Testis (tissue), 2 donors: ENCODE measurements at regions not wholly inside any gene's neighbourhood (a gene's known extent, or its start where the extent isn't known, plus 50 kb on each side); places are given as distances from the start of the nearest gene placed in this dataset.

Experiments used
- DNase-seq: peaks from one replicate; pipeline ENCODE4 v3.0.0-alpha.2; 2019
- H3K27ac ChIP-seq, 2 donors: fragments of 200-600 bp; sonication (generic); one replicate each; pipeline ENCODE4 v1.5.1; 2019
- H3K27me3 ChIP-seq: fragments of 200-600 bp; sonication (generic); one replicate; pipeline ENCODE4 v1.5.1; 2019
- H3K36me3 ChIP-seq: fragments of 200-600 bp; sonication (generic); one replicate; pipeline ENCODE4 v1.5.1; 2017; ENCODE audit warnings: low read depth; ENCODE audit errors: missing control alignments
- H3K4me1 ChIP-seq: fragments of 200-600 bp; sonication (generic); one replicate; pipeline ENCODE4 v1.5.1; 2019
- H3K4me3 ChIP-seq, 2 donors: fragments of 200-600 bp; sonication (generic); one replicate each; pipeline ENCODE4 v1.5.1; 2017 to 2019
- H3K9me3 ChIP-seq: fragments of 200-600 bp; sonication (generic); one replicate; pipeline ENCODE4 v1.5.1; 2017
- CTCF ChIP-seq, 3 experiments: fragments of 450-650 bp in 2 of 3; fragments of 200-600 bp in 1 of 3; sonication (generic) in 1 of 3; IDR thresholded peaks; one replicate each; pipeline ENCODE4 v1.5.1; 2016 to 2019; ENCODE audit warnings: antibody characterized with exemption in 3 of 3, mild to moderate bottlenecking in 2 of 3, moderate library complexity in 1 of 3
- POLR2A ChIP-seq: fragments of 450-650 bp; IDR thresholded peaks from one replicate; pipeline ENCODE4 v1.6.1; 2017; ENCODE audit warnings: antibody characterized with exemption, mild to moderate bottlenecking, moderate library complexity
- WGBS, 2 donors: methylation state at CpG; one replicate each; pipeline ENCODE4 v1.1.5; 2018; 5-methylcytosine and 5-hydroxymethylcytosine counted together
- intact Hi-C: fragments of 100-400 bp; cut with DNase I; formaldehyde crosslinking; loops from one replicate; pipeline ENCODE4 v1.15.1; 2023; ENCODE audit warnings: low total_unique reads

- WGBS, 2 donors: 32% methylated on average over 3 of the region's 3 CpGs
- H3K27me3 ChIP-seq: no peaks in the 10 kb centered on the region
- H3K36me3 ChIP-seq: no peaks in the 10 kb centered on the region
- no peak overlapping the region for H3K27ac ChIP-seq
- TF ChIP-seq POLR2A (no peak), CTCF (IDR thresholded peaks at IDR 0.05) (no peak)
- H3K4me1 ChIP-seq: no peaks in the 10 kb centered on the region
- intact Hi-C loops: no loop called here
- DNase-seq: no peak
- no peak overlapping the region for H3K4me3 ChIP-seq
- H3K9me3 ChIP-seq: no peaks in the 10 kb centered on the region
Measured at GRCh38 chr5:163033656-163034055, 403.7 kb upstream of the CCNG1 start.

- WGBS, 2 donors: 100% methylated on average over 1 of the region's 1 CpG; no CpG with 5 or more reads in 1 of the 2 donors
- Histone ChIP-seq H3K4me3 (no peak overlapping the region), H3K9me3 (no peaks in the 10 kb centered on the region), H3K27me3 (no peaks in the 10 kb centered on the region), H3K27ac (no peak overlapping the region), H3K4me1 (no peaks in the 10 kb centered on the region), H3K36me3 (no peaks in the 10 kb centered on the region)
- no peak for DNase-seq
- intact Hi-C loops: no loop called here
- TF ChIP-seq POLR2A (no peak), CTCF (IDR thresholded peaks at IDR 0.05) (no peak)
Measured at GRCh38 chr5:163041254-163041653, 396.1 kb upstream of the CCNG1 start.

DNA sequence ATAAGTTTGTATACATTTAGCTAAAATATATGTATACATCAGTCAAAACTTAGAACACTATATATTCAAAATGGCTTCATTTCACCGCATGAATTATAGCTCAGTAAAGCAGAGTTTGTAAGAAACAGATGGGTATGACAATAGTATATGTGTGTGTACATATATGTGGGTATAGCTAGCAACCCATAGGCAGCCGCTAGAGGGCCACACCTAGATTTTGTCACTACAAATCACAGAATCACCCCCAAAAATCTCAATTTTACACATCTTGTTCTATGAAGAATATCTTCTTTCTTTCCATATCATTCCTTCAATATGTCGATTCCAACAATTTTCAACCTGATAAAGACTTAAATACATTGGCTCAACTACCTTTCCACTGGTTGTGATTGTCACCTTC, 357.8 kb upstream of the CCNG1 start:
- Histone ChIP-seq H3K4me1 (no peaks in the 10 kb centered on the region), H3K36me3 (no peaks in the 10 kb centered on the region), H3K9me3 (no peaks in the 10 kb centered on the region), H3K4me3 (no peak overlapping the region), H3K27ac (no peak overlapping the region), H3K27me3 (no peaks in the 10 kb centered on the region)
- whole genome bisulfite sequencing, 2 donors: 69 to 76% methylated on average over 3 of the region's 3 CpGs
- intact Hi-C loops: no loop called here
- DNase-seq: no peak
- no peak for TF ChIP-seq CTCF (IDR thresholded peaks at IDR 0.05)
- no peak for TF ChIP-seq POLR2A

DNA sequence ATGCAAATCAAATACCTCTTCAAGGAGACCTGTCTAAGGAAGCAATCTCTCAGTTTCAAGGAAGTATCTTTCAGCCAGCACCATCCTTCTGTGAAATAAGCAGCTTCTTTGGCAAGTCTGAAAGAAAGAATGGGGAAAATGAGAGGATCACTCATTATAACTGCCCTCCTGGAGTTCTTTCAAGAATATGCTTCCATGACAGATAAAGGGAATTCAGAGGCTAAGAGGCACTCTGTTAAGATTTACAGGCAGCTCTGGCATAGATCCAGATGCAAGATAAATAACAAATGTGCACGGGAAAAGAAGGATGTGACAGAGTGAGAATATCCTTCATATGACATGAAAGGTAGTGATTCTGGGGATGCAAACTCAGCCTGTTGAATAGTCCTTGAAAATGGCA, 348.2 kb upstream of the CCNG1 start:
- WGBS, 2 donors: 28 to 33% methylated on average over 1 of the region's 1 CpG
- intact Hi-C loops: no loop called here
- H3K4me1 ChIP-seq: no peaks in the 10 kb centered on the region
- H3K27ac ChIP-seq: no peak overlapping the region
- H3K9me3 ChIP-seq: no peaks in the 10 kb centered on the region
- DNase-seq: no peak
- H3K4me3 ChIP-seq: no peak overlapping the region
- H3K36me3 ChIP-seq: no peaks in the 10 kb centered on the region
- no peak for TF ChIP-seq POLR2A
- TF ChIP-seq CTCF (IDR thresholded peaks at IDR 0.05): no peak
- no peaks in the 10 kb centered on the region for H3K27me3 ChIP-seq

DNA sequence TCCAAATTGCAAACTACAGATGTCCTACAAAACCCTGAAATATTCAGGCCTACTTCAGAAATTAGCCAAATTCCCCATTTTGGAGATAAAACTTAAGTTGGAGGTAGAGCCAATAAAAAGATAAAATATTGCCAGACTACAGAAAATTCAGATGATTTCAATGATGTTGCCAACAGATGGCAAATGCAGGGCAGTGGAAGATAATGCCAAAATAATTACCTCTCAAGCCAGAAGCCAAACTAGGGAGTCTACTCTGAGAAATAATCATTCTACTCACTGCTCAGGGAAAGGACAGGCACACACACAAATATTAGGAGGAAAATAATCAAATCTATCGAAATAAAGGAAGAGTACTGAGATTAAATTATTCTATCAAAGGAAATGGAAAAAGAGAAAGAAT, 347.5 kb upstream of the CCNG1 start:
- WGBS, 2 donors: 45 to 85% methylated on average over 1 of the region's 1 CpG
- intact Hi-C loops: no loop called here
- TF ChIP-seq CTCF (IDR thresholded peaks at IDR 0.05): no peak
- TF ChIP-seq POLR2A: no peak
- Histone ChIP-seq H3K4me1 (no peaks in the 10 kb centered on the region), H3K4me3 (no peak overlapping the region), H3K27me3 (no peaks in the 10 kb centered on the region), H3K9me3 (no peaks in the 10 kb centered on the region), H3K27ac (no peak overlapping the region), H3K36me3 (no peaks in the 10 kb centered on the region)
- no peak for DNase-seq
